GM23248 (cell line): ENCODE measurements at regions not wholly inside any gene's neighbourhood (a gene's known extent, or its start where the extent isn't known, plus 50 kb on each side); places are given as distances from the start of the nearest gene placed in this dataset.

Experiments used
- EZH2 ChIP-seq: fragments of 200-600 bp; sonication (generic); IDR thresholded peaks from 2 replicates; pipeline ENCODE4 v1.6.1; 2018; ENCODE audit warnings: antibody characterized with exemption, mild to moderate bottlenecking; ENCODE audit not compliant: insufficient read depth, poor library complexity, severe bottlenecking
- EZH2phosphoT487 ChIP-seq: fragments of 200-600 bp; sonication (generic); IDR thresholded peaks from 2 replicates; pipeline ENCODE4 v1.6.1; 2018; ENCODE audit warnings: antibody characterized with exemption, moderate library complexity, mild to moderate bottlenecking, low read depth; ENCODE audit not compliant: insufficient read depth

GRCh38 chr1:82110366-82111254, 309.9 kb downstream of the ADGRL2 start:
- no peak for TF ChIP-seq EZH2phosphoT487
- TF ChIP-seq EZH2: no peak
